GM18511 (cell line): ENCODE measurements at regions not wholly inside any gene's neighbourhood (a gene's known extent, or its start where the extent isn't known, plus 50 kb on each side); places are given as distances from the start of the nearest gene placed in this dataset.

Source experiments
- ATAC-seq: cut with Tn5 transposase; IDR thresholded peaks from one replicate; pipeline ENCODE4 v1.9.1; 2021; ENCODE audit warnings: mild to moderate bottlenecking, moderate library complexity; ENCODE audit not compliant: unreplicated experiment

DNA sequence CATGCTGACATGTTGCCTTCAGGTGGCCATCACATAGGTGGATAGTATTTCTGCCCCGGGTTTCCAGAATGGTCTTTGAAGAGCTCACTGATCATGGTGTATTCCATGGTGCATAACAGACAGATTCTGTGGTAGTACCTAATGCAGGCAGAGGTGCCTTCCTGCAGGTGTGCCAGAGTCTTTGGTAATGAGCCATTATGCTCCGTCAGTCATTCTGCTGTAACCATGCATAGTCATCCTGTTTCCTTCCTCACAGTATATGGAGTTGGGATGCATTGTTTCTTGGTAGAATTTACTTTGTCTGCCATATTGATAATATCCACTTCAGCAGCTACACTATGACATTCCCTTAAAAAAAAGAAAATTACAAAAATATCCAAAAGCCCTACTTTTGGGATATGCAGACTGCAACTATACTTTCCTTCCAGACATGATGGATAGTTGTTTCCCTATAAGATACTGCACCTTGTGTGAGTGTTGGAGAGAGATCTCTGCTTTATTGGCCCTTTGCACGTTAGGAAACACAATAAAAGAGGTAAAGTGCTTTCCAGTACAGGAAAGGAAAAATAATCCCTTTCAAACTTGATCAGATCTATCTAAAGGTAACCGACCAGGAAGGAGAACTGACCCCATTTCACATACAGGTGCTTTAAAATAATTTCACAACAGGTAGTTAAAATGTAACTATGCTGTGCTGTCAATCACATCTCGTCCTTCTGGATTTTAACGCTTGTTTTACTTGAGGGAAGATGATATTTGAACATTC is 537.5 kb upstream of the WWC1 start:
- no peak for ATAC-seq

DNA sequence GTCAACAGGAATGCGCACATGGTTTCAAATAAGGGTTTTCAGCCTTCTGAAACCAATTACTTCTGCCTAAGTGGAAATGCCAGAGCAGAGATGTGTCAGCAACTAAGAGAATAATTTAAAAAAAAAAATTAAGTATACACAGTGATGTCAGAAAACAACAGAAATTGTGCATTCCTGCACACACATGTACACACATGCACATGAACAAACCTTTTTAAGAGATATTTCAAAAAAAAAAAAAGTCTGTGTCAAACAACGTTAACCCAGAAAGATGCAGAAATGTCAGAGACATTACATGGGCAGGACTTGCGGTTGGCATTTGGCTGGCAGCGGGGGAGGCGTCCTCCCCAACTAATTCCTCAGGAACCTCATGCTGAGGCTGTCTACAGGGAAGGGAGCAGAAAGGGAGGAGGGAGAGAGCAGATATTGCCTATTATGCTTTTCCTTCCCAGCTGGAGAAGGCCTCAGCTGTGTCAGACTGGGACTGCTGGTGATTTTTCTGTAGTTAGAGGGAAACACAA is 536.9 kb upstream of the WWC1 start:
- no peak for ATAC-seq

DNA sequence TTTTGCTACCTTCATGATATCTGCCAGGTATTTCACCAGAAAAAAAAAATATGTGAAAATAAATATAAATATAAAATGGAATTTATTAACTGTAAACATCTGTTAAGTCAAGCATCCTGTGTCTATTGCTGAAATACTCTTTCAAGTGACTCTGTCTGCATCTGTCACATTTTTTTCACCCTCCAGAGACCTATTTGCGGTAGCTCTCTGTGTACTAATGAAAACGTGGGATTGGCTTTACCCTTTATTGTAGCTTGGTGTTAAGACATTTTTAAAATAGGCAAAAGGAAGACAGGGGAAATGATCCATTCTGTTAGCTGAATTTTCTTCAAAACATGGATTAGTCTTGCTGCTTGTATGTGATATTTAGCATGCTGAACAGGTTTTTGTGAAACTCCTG is 536.0 kb upstream of the WWC1 start:
- ATAC-seq, result no peak

DNA sequence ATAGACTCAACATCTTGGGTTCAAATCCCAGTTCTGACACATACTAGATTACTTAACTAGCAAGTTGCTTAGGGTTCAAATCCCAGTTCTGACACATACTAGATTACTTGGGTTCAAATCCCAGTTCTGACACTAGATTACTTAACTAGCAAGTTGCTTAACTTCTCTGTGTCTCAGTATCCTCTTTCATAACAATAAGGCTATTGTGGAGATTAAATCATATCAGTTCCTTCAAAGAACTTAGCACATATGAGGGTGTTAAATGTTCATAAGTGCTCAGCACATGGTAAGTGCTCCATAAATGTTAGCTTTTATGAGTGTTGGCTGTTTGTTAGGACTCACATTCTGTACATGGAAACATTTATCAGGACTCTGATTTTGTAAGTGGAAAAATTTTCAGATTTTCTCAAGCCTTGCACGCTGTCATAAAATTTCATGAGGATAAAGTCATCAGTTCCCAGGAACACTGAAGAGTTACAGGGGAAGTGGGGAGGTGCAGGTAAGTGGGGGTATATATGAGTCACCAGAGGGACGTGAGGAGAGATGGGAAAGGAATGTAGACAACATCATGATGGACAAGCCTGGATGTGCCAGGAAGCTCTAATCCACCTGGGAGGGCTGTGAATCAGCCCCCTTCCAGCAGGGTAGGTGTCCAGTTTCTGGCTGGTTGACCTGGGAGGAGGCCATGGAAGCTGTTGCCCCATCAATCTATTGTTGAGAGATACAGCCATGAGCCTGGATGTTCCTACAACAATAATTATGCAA is 532.2 kb upstream of the WWC1 start:
- no peak for ATAC-seq

DNA sequence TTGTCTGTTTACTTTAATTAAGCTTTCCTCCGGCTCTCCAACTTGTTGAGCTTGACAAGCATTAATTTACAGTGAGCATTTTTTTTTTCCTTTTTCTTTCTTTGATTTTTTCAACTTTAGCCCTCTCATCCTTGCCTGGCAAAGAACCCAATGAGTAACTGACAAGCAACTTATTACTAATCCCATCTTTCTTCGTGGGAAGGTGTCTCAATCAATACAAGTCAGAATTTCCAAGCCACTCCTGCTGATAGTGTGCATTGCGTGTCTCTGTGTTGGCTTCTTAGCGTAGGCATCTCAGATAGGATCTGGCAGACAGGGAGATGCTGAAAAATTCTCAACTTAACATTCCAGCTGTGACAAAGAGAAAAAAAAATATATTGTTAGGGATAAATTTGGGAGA is 527.7 kb upstream of the WWC1 start:
- ATAC-seq, result no peak

DNA sequence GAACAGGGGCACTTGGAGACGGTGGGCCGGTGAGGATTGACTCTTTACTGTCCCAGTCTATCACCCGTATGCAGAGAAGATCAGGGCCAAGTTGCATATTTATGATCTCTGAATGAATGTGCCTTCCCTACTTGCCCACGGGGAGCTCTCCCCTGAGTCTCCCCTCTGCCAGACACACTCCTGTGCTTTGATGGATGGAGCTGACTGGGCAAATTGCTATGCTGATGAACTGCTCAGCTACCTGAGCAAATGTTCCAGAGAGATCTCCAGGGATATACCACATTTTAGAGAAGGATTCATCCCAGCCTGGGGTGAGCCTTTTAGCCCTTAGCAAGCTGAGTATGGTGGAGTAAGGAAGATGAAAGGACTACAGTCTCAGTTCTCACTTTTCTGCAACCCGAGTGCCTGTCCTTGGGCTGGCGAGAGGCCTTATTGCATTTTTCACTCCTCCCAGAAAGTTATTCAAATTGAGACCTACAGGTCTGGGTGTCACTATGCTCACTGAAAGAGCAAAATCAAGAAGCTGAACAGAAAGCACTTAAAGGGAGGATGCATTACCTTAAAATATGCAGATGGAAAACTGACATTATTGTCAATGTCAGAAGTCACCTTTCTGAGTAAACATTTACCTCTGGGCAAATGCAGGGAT is 526.7 kb upstream of the WWC1 start:
- ATAC-seq, result no peak

DNA sequence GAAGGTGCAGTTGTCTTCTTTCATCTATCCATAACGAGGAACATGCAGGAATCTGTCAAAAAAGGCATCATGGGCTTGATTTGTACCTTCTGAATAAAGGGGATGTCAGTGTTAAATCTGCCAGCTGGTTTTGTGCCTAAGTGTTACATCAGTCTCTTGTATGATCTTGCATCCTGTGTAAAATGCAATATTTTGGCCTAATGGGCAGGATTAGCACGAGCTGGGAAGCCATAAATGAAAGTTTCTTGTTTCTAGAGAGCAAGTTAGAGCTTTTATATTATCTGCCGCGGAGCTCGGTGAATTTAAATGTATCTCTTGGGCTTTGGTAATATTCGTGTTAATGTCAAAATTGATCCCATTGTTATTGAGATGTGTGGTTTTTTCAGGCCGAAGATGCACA is 526.1 kb upstream of the WWC1 start:
- ATAC-seq, result no peak

DNA sequence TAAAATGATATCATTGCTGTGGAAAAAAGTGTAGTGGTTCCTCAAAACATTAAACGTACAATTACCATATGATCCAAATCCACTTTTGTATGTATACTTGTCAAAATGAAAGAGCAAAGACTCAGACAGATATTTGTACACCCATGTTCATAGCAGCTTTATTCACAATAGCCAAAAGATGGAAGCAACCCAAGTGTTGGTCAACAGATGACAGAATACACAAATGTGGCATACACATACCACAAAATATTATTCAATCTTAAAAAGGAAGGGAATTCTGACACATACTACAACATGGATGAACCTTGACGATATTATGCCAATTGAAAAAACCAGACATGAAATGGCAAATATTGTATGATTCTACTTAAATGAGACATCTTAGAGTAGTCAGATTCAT is 524.5 kb upstream of the WWC1 start:
- no peak for ATAC-seq

DNA sequence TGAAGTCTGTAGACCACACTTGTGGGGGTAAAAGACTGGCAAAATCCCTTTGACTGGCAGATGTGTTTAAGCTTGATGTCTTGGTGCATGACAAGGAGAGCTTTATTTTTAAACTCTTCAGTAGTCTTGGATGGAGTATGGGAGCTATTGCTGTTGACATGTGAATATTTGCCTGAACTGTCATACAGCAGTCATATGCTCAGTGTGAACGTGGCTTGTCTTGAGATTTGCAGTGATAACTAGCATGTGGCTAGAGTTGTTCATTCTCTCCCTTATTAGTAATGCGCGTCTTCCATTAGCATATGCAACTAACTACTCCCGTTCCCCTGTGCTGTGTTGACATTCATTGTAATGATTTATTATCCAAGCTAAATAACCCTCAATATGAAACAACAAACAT is 523.6 kb upstream of the WWC1 start:
- no peak for ATAC-seq

DNA sequence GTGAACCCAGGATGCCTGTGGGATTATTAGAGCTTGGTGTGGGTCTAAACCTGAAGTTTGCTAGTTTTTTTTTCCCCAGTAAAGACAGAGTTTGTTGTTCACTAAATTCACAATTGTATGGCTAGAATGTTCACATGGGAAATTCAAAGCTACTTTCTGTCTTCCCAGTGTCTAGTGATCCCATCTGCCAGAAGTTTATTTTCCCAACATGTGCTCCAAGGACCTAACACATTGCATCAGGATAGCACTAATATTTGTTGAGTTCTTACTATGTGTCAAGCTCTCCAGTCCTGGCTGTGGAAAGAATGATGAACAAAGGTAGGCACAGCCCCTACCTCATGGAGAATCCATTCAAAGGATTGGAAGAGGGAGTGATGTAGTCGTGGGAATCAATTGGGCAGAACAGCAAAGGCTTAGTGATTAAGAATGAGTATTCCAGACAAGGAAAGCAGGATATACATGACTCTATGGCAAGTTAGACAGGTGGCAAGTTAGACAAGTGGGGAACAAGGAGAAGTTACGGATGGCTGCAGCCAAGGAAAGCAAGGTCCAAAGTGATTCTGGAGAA is 521.5 kb upstream of the WWC1 start:
- ATAC-seq, result no peak

DNA sequence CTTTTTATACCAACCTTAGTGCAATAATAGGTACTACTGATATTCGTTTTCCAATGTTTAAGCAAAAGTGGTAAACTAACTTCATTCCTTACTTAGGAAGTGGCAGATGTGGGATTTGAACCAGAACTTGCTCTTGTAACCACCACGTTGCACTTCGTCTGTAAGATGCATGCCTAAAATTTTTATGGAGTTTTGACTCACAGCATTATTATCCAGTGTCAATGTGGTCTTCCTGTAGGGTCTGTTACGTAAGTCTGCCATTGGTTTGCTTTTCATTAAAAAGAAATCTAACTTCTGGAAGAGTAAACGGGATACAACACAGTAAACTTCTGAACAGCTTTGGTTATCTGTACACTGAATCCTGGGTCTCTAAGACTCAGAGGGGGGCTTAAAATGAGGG is 521.0 kb upstream of the WWC1 start:
- ATAC-seq, result no peak

DNA sequence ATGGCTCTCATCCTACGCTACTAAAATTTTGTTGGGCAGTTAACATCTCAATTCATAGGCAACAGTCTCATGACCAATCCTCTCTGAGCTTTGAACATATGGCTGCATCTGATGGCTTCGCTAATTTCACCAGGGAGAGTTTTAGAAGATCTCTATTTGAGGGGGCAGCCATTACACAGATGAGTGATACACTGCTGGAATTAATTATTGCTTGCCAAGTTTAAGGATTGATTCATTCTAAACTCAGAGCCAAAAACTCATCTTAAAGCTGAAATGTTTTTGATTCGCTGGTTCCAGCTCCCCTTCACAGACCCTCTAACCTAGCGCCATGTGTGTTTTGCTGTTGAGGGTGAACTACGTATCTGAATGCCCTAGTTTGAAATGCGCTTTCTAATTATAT is 519.9 kb upstream of the WWC1 start:
- no peak for ATAC-seq

DNA sequence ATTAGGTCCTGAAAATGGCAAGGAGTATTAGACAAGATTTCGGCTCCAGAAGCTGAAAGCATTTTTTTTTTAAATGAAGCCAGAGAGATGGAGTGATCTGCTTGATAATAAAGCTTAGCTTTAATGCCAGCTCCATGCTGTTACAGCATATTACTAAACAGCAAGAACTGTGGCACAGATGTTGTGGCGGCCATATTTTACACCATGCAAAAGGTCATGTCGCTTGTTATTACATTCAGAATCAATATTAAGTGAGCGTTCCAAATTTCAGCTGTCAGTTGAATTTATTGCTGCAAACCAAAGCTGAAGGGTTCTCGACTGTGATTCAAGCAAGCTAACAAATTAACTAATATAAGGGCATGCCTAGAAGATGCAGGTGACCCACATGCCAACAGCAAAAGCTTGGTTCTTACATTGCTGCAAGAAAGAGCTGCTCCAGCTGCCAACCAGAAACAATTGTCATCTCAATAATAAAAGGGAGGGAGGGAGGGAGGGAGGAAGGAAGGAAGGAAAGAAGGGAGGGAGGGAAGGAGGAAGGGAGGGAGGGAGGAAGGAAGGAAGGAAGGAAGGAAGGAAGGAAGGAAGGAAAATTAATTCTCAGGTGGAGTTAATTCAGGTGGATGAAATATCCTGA is 517.7 kb upstream of the WWC1 start:
- no peak for ATAC-seq

DNA sequence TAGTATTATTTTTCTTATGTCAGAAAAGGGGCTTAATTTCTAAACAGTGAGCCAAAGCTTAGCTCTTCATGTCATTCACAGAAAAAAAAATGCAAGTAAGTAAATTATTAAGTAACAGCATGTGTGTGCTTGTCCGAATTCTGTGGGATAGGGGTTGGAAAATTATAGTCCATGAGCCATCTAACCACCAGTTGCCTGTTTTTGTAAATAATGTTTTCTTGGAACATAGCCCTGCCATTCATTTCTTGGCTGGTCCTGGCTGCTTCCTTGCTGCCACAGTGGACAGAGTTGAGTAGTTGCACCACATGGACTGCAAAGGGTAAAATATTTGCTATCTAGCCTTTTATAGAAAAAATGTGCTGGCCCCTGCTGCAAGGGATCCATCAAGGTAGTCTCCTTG is 513.7 kb upstream of the WWC1 start:
- no peak for ATAC-seq

DNA sequence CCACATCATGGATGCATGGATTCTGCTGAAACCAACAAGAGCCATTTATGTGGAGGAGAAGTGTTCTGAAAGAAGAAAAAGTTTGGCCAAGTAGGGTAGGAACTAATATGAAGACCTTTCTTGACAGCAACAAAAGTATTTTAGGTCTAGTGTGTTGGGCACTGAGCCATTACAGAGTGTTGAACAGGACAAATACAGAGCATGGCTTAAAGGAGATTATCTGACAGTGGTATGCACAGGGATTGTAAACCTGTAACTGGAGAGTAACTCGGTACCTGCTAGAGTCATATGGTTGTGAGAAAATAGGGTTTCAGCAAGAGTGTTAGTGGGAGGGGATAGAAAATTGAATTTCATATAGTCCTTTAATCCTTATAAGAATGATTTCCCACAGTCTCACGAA is 513.2 kb upstream of the WWC1 start:
- no peak for ATAC-seq

DNA sequence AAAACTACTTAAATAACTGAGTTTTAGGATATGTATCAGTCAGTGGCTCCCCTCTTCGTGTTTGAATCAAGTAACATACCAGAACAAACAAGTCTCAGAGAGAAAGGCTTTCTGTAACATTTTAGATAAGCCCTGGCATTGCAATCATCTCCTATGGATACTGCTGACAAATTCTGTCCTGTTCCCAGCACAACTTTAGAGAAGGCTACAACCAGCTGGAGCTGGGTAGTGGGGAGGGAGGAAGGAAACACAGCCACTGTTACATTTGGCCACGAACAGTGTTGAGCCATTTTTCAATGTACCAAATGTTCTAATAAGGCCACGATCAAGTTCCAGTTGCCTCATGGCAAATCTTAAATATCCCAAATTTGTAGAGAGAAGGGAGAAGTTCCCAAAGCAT is 511.8 kb upstream of the WWC1 start:
- ATAC-seq, result no peak

DNA sequence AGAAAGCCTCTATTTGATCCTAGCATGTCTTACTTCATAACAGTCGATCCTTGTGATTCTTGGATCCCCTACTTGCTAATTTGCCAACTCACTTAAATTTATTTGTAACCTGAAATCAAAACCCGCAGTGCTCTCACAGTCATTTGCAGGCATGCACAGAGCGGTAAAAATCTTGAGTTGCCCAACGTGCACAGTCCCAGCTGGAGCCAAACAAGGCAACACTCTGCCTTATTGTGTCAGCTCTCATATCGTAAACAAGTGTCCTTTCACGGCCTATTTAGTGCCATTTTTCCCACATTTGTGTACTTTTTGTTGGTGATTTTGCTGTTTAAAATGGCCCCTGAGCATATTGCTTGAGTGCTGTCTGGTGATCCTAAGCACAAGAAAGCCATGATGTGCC is 511.3 kb upstream of the WWC1 start:
- no peak for ATAC-seq

DNA sequence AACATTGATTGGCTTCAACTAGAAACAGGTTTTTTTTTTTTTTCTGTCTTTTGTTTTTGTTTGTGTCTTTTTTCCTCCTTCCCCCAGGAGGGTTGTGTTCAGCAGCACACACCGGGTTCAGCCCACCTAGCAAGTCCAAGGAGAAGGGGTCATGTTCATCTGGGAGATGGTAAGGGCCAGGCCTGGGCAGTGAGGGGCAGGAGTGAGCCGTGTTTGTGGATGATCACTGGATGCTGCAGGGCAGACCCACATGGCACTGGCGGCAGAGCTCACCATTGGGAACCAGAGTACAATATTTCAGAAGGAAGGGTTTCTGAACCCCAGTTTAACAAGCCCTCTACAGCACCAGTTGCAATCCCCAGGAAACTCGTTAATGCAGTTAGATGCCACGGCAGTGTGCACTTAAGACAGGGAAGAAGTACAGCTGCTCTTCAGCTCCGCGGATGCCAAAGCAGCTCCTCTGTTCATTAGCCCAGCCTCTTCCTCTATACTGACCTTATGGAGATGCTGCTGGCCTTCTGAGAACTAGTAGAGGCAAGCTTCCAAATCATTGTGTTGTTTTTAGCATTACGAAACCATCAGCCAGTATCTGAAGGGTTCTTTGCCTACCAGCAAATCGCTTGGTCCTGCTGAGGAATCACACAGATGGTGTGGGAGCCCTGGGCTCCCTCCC is 508.2 kb upstream of the WWC1 start:
- no peak for ATAC-seq

DNA sequence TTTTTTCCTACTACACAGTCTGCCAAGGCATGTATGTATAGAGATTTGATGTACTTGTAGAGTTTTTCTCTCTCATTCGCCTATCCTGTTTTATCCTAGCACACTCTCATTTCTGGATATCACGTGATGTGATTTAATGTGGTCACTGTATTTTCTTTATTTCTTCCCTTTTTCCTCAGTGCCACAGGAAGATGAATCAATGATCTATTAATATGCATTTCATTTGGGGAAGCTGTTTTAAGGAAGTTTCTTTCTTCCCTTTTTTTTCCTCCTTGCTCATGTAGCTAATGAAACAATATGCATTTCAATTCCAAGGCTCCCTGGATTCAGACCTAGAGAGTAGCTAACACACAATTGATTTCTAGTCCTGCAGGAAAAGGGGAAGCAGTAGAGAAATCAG is 506.3 kb upstream of the WWC1 start:
- ATAC-seq, result no peak

DNA sequence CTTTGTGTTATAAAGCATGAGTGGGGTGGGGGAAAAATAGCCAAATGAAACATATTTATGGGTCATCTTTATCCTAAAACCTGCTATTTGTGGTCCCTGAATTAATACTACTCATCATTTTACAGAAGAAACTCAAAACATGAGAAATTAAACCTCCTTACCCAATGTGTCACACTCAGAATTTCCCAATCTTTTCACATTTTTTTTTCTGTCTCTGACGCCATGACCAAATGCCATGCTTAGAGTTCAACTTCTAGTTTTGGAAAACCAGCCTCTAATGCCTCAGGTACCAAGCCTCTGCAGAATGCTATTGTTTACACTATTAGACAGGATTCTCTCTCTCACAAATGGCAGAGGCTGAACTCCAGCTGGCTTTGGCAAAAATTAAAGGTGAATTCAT is 505.5 kb upstream of the WWC1 start:
- no peak for ATAC-seq
